ENCODE measurements at regions not wholly inside any gene's neighbourhood (a gene's known extent, or its start where the extent isn't known, plus 50 kb on each side); places are given as distances from the start of the nearest gene placed in this dataset.
"Not testable (repeated sequence)": the region's sequence is repeated elsewhere in the genome, so short reads cannot be mapped to it uniquely, and the experiment has no call there.

GRCh38 chr7:66451713-66452112 is 177.0 kb upstream of the KCTD7 start:
- TF ChIP-seq CTCF, POLR2A (IDR thresholded peaks at IDR 0.05): not testable (repeated sequence)

All from Peyer's patch (tissue), 4 donors.